HG03575 (cell line): ENCODE measurements at regions not wholly inside any gene's neighbourhood (a gene's known extent, or its start where the extent isn't known, plus 50 kb on each side); places are given as distances from the start of the nearest gene placed in this dataset.
"Not testable (repeated sequence)": the region's sequence is repeated elsewhere in the genome, so short reads cannot be mapped to it uniquely, and the experiment has no call there.

Experiments used
- ATAC-seq: cut with Tn5 transposase; IDR thresholded peaks from one replicate; pipeline ENCODE4 v1.9.1; 2021; ENCODE audit not compliant: unreplicated experiment, insufficient number of reproducible peaks, low FRiP score; ENCODE audit errors: extremely low read depth

GRCh38 chr18:1357724-1358123 lies 453.1 kb downstream of the ADCYAP1 start:
- ATAC-seq, result no peak

- no peak for ATAC-seq
Observed at GRCh38 chr18:1361936-1362335, 457.3 kb downstream of the ADCYAP1 start.

DNA sequence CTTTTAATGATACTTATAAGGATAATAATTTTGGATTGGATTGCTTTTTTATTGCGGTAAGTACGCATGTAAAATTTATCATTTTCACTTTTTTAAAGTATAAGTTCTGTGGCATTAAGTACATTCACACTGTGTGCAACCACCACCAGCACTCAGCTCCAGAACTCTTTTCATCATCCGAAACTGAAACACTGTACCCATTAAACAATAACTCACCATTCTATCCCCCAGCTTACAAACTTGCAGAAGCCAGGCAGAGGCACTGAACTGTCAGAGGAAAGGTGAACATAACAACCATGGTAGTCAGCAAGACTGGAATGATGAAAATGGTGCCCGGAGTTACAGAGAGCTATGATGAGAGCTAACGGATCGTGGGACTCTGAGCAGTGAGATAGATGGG lies 465.9 kb downstream of the ADCYAP1 start:
- ATAC-seq, result no peak

- no peak for ATAC-seq
Observed at GRCh38 chr18:1371724-1372123, 467.1 kb downstream of the ADCYAP1 start.

DNA sequence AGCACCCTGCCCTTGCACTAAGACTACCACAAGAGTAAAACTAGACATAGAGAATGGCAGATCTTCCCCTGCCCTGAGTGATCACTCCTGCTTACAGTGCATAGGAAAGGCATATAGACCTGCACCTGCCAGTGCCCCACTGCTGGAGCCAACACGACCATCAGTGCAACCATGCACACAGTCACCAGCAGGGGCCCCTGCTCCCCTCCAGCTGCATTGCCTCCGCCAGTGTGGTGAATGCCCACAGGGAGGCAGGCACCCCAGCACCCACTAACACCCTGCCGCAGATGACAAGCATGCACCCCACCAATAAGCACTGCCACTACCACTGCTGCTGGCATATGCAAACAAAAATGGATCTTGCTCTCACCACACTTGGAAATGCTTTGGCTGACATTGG lies 478.8 kb downstream of the ADCYAP1 start:
- ATAC-seq, result no peak

GRCh38 chr18:1388468-1388867 lies 483.8 kb downstream of the ADCYAP1 start:
- ATAC-seq, result not testable (repeated sequence)

DNA sequence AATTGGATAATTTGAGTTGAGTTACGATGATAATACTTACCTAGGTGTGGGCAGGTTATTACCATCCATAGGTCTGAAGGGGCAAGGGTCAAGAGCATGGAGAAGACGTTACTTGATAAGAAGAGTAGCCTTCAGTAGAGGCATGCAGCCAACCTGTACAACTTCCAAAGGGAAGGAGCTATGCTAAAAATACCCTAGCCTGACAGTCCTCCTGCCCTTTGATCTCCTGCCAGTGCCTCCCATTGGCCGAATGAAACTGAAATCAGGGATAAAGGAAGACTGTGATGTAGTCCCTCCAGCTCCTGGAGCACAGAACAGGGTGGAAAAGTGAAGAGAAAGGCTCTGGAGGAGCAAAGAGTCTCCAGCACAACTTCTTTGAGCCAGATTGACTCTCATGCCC lies 487.4 kb downstream of the ADCYAP1 start:
- no peak for ATAC-seq

GRCh38 chr18:1392865-1393734 lies 488.4 kb downstream of the ADCYAP1 start:
- no peak for ATAC-seq

DNA sequence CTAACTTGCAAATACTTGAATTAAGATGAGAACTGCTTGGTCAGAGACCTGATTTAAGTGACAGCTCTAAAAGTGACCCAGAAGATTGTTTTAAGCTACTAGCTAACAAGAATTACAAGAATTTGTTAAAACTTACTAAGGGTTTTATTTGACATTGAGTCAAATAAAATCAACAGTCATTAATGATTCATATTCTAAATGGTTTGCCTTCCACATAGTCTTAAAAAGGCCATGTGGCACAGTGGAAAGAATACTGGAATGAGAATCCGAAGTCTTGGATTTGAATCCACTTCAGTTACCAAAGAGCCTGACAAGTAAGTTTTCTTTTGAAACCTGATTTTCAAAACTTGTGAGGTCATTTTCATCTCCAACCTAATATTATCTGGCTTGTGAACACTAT lies 489.3 kb downstream of the ADCYAP1 start:
- no peak for ATAC-seq

- ATAC-seq, result no peak
Observed at GRCh38 chr18:1394426-1394825, 489.8 kb downstream of the ADCYAP1 start.

DNA sequence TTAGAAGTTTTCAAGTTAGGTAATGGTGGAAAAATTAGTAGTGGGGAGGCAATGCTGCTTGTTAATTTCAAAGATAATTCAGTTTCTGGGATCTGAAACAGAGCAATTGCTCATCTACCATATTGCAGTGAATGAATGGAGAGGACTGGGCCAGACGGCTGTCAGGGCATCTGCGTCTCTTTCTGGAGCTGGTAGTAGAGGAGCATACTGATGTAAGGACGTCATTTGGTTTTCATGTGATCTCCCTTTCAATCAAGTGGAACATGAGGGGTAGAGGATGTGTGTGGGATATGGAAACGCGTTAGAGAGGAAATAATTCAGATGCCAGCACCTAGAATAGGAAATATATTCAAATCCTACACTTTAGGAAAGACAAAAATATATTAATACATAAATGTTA lies 490.3 kb downstream of the ADCYAP1 start:
- ATAC-seq, result no peak

DNA sequence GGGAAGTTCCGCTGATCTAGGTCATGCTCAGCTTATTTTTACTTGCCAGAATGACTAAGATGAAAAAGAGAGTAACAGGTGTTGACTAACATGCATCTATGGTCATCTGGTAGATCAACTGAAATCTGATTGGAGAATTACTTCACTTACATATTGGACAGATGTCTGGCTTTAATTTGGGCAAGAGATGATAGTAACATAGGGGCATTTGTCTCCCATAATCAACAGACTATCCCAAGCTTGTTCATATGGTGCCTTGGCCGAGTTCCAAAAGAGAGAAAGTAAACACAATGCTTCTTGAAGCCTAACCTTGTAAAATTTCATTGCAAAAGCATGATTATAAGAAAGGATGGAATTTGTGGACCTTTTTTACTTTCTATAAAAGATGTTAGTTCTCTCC lies 503.7 kb downstream of the ADCYAP1 start:
- no peak for ATAC-seq

DNA sequence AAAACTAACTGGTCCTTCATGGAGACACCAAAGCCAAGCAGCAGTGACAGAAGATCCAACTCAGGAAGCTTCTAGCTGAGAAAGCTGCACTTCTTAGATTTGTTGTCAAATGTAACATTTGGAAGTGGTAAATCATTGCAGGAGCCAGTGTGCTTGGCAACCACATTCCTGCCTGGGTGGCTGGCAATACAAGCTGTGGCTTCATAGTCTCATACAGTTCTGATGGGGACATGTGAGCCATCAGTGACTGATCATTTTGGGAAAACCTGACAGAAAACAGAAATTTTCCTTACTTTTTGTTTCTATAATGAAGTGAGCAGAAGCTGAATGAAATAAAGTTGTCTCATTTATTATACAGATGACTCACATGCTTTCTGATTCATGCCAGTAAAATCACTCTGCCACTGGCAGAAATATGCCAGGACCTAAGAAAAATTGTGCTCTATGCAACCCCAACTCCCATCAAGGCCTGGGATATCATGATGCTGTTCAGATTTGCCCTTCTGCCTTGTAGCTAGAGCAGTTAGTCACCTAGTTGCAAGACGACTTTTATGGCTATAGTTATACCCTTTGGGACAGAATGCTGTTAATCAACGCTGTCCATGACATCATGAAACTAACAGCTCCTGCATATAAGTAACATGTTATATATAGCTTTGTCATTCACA lies 508.1 kb downstream of the ADCYAP1 start:
- no peak for ATAC-seq

- no peak for ATAC-seq
Observed at GRCh38 chr18:1413323-1413675, 508.6 kb downstream of the ADCYAP1 start.

- ATAC-seq, result no peak
Observed at GRCh38 chr18:1416074-1416473, 511.4 kb downstream of the ADCYAP1 start.

DNA sequence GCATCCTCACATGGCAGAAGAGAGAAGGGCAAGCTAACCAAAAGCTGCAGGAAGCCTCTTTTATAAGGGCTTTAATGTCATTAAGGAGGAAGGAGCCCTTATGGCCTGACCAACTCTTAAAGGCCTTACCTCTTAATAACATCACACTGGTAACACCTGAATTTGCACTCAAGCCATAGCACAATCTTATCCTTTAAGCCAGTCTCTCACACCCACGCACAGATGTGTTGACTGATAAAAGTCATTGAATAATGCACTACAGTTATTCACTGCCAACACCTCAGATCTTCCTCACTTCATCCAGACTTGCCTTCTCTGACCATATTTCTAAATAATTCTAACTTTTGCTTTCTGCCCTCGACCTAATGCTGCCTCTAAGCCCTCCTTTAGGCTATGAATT lies 516.8 kb downstream of the ADCYAP1 start:
- ATAC-seq, result no peak

DNA sequence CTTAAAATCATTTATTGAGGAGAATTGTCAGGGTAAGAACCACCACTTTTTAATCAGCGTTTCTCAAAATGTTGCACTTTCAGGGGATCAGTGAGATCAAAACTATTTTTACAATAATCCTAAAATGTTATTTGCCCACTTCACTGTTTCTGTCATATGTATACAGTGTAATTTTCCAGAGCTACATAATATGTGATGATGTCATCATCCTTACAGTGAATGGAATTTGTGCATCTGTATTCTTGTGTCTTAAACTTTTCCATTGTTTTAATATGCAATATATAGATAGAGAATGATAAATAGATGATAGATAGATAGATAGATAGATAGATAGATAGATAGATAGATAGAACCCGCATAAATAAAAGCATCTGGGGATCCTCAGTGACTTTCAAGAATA lies 518.0 kb downstream of the ADCYAP1 start:
- no peak for ATAC-seq

DNA sequence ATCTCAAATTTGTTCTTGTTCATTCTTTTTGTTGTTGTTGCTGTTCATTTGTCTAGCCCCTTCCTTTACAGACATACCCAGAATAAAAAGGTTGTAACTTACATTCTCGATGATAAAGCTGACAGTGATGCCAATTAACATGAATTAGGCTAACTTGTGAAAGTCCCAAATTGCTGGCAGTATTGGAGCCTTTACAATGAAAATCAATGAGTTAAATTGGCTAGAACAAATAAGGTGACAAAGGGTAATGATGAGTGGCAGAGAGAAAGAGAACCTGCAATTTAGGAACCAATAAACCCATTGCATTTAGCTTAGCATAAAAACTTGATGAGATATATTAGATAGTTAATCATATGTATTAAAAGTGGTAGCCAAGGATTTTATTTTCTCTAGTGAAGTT lies 521.0 kb downstream of the ADCYAP1 start:
- no peak for ATAC-seq

DNA sequence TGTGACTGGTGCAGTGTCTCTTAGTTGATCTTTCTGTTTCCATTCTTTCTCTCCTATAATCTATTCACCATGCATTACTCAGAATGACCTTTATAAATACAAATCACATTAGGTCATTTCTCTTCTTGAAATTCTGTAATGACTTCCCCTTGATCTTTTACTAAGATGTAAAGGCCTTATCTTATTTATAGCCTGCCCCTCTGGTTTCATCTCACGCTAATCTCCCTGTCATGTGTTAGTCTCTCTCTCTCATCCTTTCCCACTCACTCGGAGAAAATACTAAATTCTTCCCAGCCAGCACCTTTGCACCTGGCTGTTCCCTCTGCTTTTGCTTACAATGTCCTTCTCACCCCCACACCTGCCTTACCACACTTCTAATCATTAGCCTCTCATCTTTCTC lies 530.8 kb downstream of the ADCYAP1 start:
- no peak for ATAC-seq

GRCh38 chr18:1436199-1436598 lies 531.5 kb downstream of the ADCYAP1 start:
- no peak for ATAC-seq
